Fibroblast of lung (primary cell): ENCODE measurements at regions not wholly inside any gene's neighbourhood (a gene's known extent, or its start where the extent isn't known, plus 50 kb on each side); places are given as distances from the start of the nearest gene placed in this dataset.
"Not testable (repeated sequence)": the region's sequence is repeated elsewhere in the genome, so short reads cannot be mapped to it uniquely, and the experiment has no call there.

Experiments
- DNase-seq, 2 donors: peaks; one replicate each; pipeline versions ENCODE4 v3.0.0 to v3.0.0-alpha.2; 2010; ENCODE audit warnings: low read depth in 2 of 2
- H2AFZ ChIP-seq: 2 replicates; pipeline ENCODE4 v1.5.1; 2012; ENCODE audit warnings: low read length, control low read depth, inconsistent platforms
- H3K27ac ChIP-seq: 2 replicates; pipeline ENCODE4 v1.5.1; 2011; ENCODE audit warnings: low read length, control low read depth; ENCODE audit not compliant: insufficient read depth
- H3K27me3 ChIP-seq: 2 replicates; pipeline ENCODE4 v1.5.1; 2011; ENCODE audit warnings: mild to moderate bottlenecking, low read length; ENCODE audit not compliant: control insufficient read depth, insufficient read depth
- H3K36me3 ChIP-seq: 2 replicates; pipeline ENCODE4 v1.5.1; 2011; ENCODE audit warnings: low read length; ENCODE audit not compliant: control insufficient read depth, insufficient read depth
- H3K4me1 ChIP-seq: 2 replicates; pipeline ENCODE4 v1.5.1; 2011; ENCODE audit warnings: low read length; ENCODE audit not compliant: control insufficient read depth, insufficient read depth; ENCODE audit errors: extremely low read depth
- H3K4me2 ChIP-seq: 2 replicates; pipeline ENCODE4 v1.5.1; 2011; ENCODE audit warnings: low read length, control low read depth; ENCODE audit not compliant: insufficient read depth; ENCODE audit errors: extremely low read depth
- H3K4me3 ChIP-seq, 4 experiments: fragments of 200-600 bp in 1 of 4; sonication (generic) in 1 of 4; replicated peaks in 1 of 4; 2 replicates each; pipeline ENCODE4 v1.5.1; 2011 to 2016; ENCODE audit warnings: low read length in 4 of 4, low read depth in 3 of 4, mild to moderate bottlenecking in 3 of 4, control low read depth in 2 of 4, inconsistent platforms in 1 of 4, mixed read lengths in 1 of 4; ENCODE audit not compliant: insufficient read depth in 1 of 4; ENCODE audit errors: control extremely low read depth in 1 of 4
- H3K79me2 ChIP-seq: 2 replicates; pipeline ENCODE4 v1.5.1; 2012; ENCODE audit warnings: mild to moderate bottlenecking, low read length, inconsistent platforms; ENCODE audit not compliant: control insufficient read depth, insufficient read depth
- H3K9ac ChIP-seq: 2 replicates; pipeline ENCODE4 v1.5.1; 2011; ENCODE audit warnings: mild to moderate bottlenecking, low read length, control low read depth; ENCODE audit not compliant: insufficient read depth
- H3K9me3 ChIP-seq: 2 replicates; pipeline ENCODE4 v1.5.1; 2012; ENCODE audit warnings: low read depth, low read length; ENCODE audit not compliant: control insufficient read depth, insufficient read depth
- H4K20me1 ChIP-seq: 2 replicates; pipeline ENCODE4 v1.5.1; 2011; ENCODE audit warnings: low read length; ENCODE audit not compliant: control insufficient read depth, insufficient read depth; ENCODE audit errors: extremely low read depth
- CTCF ChIP-seq, 2 donors: IDR thresholded peaks in 1 of 2; conservative IDR thresholded peaks in 1 of 2; 1 replicate in 1 of 2; 2 replicates in 1 of 2; pipeline ENCODE4 v1.5.1; 2011 to 2012; ENCODE audit warnings: low read length in 2 of 2, control low read depth in 1 of 2, inconsistent platforms in 1 of 2, low read depth in 1 of 2, mild to moderate bottlenecking in 1 of 2
- EZH2 ChIP-seq: IDR thresholded peaks from 2 replicates; pipeline ENCODE4 v1.5.1; 2012; ENCODE audit warnings: low read length, control low read depth, mild to moderate bottlenecking; ENCODE audit errors: missing control alignments

- no peak overlapping the region for H3K9ac ChIP-seq
- no peaks in the 10 kb centered on the region for H3K4me1 ChIP-seq
- no peak overlapping the region for H3K4me3 ChIP-seq
- H3K79me2 ChIP-seq = no peaks in the 10 kb centered on the region
- no peak overlapping the region for H3K4me2 ChIP-seq
- TF ChIP-seq CTCF (conservative IDR thresholded peaks at IDR 0.05 in 1 of 2, IDR thresholded peaks at IDR 0.05 in 1 of 2; ENCODE audit: low read depth in 1 of 2, low read length in 2 of 2) (no peak), EZH2 (no peak)
- no peak for DNase-seq
- H4K20me1 ChIP-seq = no peaks in the 10 kb centered on the region
- H3K27ac ChIP-seq = no peak overlapping the region
- H3K9me3 ChIP-seq = no peaks in the 10 kb centered on the region
- no peaks in the 10 kb centered on the region for H3K27me3 ChIP-seq
- no peak overlapping the region for H2AFZ ChIP-seq
- H3K36me3 ChIP-seq = no peaks in the 10 kb centered on the region
Measured at GRCh38 chr18:47654988-47655387, 275.5 kb downstream of the SMAD2 start.

DNA sequence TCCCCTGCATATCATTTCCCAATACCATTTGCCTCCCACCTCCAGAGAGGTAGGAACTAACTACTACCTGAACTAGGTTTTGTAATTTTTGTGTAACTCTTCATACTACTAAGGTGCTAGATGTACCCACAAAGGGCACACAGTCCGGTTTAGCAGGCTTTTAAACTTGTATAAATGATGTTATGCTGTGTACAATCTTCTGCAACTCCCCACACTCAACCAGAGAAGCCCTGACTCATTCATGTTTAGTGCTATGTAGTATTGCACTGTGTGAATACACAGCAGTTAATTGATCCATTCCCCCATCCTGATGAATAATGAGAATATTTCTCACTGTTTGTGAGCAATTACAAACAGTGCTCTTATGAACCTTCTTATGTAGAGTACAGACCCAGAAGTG, 285.6 kb downstream of the SMAD2 start:
- Histone ChIP-seq H3K27ac (no peak overlapping the region), H3K27me3 (no peaks in the 10 kb centered on the region), H3K36me3 (no peaks in the 10 kb centered on the region), H4K20me1 (no peaks in the 10 kb centered on the region), H3K9ac (no peak overlapping the region), H3K79me2 (no peaks in the 10 kb centered on the region), H2AFZ (no peak overlapping the region), H3K9me3 (no peaks in the 10 kb centered on the region), H3K4me2 (no peak overlapping the region), H3K4me3 (no peak overlapping the region), H3K4me1 (no peaks in the 10 kb centered on the region)
- no peak for DNase-seq
- TF ChIP-seq EZH2 (no peak), CTCF (conservative IDR thresholded peaks at IDR 0.05 in 1 of 2, IDR thresholded peaks at IDR 0.05 in 1 of 2; ENCODE audit: low read depth in 1 of 2, low read length in 2 of 2) (no peak)

- H3K27ac ChIP-seq, H3K4me3 ChIP-seq, H3K9ac ChIP-seq, H3K27me3 ChIP-seq, H4K20me1 ChIP-seq, DNase-seq, H3K79me2 ChIP-seq, H3K4me2 ChIP-seq, H2AFZ ChIP-seq, H3K4me1 ChIP-seq, H3K36me3 ChIP-seq, H3K9me3 ChIP-seq: not testable (repeated sequence)
Measured at GRCh38 chr18:47637551-47637950, 292.9 kb downstream of the SMAD2 start.

- Histone ChIP-seq H3K27ac (no peak overlapping the region), H3K9ac (no peak overlapping the region), H2AFZ (no peak overlapping the region), H3K9me3 (no peaks in the 10 kb centered on the region), H3K4me1 (no peaks in the 10 kb centered on the region), H3K4me2 (no peak overlapping the region), H3K36me3 (no peaks in the 10 kb centered on the region), H3K79me2 (no peaks in the 10 kb centered on the region), H4K20me1 (no peaks in the 10 kb centered on the region), H3K4me3 (no peak overlapping the region), H3K27me3 (no peaks in the 10 kb centered on the region)
- no peak for TF ChIP-seq CTCF (conservative IDR thresholded peaks at IDR 0.05 in 1 of 2, IDR thresholded peaks at IDR 0.05 in 1 of 2; ENCODE audit: low read depth in 1 of 2, low read length in 2 of 2)
- no peak for TF ChIP-seq EZH2
- no peak for DNase-seq
Measured at GRCh38 chr18:47635416-47635815, 295.0 kb downstream of the SMAD2 start.
